ENCODE measurements at regions not wholly inside any gene's neighbourhood (a gene's known extent, or its start where the extent isn't known, plus 50 kb on each side); places are given as distances from the start of the nearest gene placed in this dataset.

- TF ChIP-seq CTCF (IDR thresholded peaks at IDR 0.05) = no peak
- TF ChIP-seq POLR2A (IDR thresholded peaks at IDR 0.05) = no peak
Measured at GRCh38 chr3:23129117-23129516, 74.0 kb upstream of the UBE2E2 start.
